ENCODE measurements at regions not wholly inside any gene's neighbourhood (a gene's known extent, or its start where the extent isn't known, plus 50 kb on each side); places are given as distances from the start of the nearest gene placed in this dataset.
"Not testable (repeated sequence)": the region's sequence is repeated elsewhere in the genome, so short reads cannot be mapped to it uniquely, and the experiment has no call there.

DNA sequence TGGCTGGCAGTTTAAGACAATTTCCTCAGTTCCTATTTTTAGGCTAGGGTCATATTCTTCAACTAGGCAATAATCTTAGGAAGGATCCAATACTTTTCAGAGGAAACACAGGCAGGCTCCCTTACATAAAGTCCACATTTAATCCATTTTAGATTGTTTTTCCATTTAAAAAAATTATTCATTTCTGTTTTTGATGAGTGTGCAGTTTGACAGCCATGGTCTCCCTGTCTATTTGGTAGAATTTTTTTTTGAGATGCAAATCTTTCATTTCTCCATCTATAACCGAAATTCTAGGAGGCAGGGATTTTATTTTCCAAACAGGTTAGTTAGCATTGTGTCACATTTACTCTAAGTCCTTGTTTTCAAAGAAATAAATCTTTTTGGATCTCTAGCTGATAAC, 326.8 kb downstream of the PPP4R3C start:
- no peak for DNase-seq

DNA sequence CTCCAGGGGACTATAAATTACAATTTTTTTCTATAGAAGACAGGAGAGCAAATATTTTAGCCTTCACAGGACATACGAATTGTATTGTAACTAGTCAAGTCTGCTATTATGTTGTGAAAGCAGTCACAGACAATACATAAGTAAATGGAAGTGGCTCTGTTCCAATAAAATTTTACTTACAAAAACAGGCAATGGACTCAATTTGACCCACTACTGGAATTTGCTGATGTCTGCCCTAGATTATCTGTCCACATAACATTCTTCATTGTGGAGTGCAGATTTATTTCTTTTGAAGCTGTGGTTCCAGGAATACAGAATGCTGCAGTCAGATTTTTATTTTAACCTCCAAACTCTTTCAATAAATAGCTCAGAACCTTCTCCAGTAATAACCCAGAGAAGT, 330.3 kb downstream of the PPP4R3C start:
- DNase-seq: no peak

DNA sequence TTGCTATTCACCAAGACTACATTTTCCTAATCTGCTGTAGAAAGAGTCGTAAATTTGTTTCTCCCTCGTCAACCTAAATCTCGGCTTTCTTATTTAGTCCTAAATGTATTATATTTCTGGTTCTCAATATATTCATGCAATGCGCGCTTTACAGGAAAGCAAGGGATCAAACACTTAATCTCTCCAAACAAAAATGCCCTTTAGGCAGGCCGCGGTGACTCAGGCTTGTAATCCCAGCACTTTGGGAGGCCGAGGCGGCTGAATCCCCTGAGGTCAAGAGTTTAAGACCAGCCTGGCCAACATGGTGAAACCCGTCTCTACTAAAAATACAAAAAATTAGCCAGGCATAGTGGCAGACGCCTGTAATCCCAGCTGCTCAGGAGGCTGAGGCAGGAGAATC, 376.0 kb downstream of the PPP4R3C start:
- not testable (repeated sequence) for DNase-seq

DNA sequence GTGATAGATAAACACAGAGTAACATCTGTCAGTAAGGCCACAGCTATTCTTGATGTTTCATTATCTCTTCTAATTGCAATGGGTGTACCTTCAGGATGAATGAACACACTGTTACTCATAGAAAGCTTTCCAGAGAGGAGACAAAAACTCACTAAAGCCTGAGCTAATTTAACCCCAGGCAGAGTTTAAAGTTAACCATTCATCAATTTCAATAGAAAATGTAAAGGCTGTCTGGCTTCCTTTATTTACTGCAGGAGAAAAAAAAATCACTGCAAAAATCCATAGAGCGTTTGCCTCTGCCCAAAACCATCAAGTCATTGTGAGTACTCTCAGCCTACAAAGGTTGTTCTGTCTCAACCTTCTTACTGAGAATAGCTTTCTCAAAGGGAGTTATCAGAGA, 376.9 kb downstream of the PPP4R3C start:
- no peak for DNase-seq

DNA sequence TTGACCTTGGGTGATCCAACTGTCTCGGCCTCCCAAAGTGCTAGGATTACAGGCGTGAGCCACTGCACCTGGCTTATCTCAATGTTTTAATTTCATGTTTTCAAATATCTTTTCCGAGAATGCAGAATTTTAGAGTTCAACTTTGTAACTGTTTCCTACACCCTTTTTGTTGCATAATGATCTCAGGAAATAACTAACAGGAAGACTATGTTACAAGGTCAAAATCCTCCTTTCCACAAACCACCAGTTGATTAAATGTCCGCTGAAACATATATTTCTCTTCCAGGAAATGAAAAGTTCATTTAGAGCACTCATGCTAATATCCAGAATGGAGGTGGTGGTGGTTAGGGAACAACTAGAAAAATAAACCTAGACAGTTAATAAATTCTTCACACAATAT, 377.8 kb downstream of the PPP4R3C start:
- DNase-seq: no peak

DNA sequence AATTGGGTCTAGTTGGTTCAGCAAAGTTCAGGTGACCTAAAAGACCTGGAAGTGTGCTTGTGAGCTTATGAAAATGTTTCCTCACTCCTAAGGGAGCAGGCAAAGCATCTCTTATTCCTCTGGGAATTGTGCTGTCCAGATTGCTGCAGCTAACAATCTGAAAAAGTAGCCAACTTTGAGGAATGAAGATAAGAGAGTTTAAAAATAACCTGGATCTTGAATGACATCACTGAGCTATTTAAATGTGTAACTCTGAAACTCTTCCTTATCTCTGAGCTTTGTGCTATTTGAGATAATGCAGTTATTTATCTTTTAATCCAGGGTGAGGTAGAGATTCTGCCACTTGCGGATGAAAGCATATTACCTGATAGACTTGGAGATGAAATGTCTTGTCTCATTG, 384.8 kb downstream of the PPP4R3C start:
- DNase-seq: no peak

DNA sequence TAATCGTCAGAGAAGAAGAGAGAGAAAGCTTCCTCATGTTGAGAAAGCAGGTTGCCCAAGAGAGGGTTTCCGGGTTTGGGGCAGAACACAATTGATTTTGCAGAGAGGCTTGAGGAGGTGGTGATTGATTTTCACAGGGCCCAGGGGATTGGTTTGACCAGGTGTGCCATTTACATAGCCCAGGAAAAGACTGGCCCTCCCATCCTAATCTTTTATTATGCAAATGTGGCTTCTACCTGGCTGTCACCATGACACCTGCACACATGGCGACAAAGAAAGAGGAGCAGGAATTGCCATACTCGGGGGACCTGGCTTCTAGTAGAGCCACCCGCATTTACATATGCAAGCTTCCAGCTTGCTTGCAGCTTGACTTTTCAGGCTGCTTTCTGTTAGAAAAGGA, 405.3 kb downstream of the PPP4R3C start:
- no peak for DNase-seq

DNA sequence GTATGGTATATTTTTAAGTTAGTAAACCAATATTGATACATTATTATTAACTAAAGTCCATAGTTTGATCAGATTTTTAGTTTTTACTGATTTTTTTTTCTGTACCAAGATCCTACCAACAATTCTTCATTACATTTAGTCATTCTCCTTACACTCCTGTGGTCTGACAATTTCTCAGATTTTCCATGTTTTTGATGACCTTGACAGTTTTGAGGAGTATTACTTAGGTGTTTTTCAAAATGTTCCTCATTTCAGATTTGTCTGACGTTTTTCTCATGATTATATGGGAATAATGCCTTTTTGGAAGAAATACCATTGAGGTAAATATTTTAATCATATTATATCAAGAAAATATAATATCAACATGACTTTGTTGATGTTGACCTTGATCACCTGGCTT, 423.8 kb downstream of the PPP4R3C start:
- DNase-seq: no peak

DNA sequence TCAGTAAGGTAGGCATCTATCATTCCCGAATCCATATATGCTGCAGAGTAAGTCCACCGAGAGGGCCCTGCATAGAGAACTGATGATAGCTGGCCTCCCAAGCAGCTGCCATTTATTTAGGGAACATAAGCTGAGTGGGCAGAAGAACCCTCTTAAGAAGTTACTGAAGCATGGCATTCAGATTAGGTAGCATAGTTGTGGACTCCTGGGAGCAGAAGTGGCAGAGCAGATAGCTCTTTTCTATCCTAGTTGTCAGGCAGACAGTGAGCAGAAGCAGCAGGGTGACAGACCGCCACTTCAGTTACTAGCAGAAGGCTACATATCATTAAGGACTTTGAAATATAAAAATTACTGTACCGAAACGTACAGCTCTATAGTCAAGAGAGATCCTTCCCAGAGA, 454.7 kb downstream of the PPP4R3C start:
- no peak for DNase-seq

DNA sequence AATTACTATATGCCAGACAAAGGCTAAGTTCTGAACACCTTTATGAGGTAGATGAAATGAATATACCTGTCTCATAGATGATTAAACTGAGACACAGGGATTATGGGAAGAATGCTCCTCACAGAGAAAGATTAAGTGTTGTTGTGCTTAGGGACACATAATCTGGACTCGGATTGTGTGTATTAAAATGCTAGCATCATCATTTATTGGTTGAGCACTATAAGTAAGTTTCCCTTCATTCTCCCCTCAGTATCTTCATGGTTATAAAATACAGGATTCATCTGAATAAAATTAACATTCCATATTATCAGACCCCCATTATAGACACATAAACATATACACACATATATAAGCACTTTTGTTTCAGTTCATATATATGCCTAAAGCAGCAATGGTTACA, 463.5 kb downstream of the PPP4R3C start:
- no peak for DNase-seq

DNA sequence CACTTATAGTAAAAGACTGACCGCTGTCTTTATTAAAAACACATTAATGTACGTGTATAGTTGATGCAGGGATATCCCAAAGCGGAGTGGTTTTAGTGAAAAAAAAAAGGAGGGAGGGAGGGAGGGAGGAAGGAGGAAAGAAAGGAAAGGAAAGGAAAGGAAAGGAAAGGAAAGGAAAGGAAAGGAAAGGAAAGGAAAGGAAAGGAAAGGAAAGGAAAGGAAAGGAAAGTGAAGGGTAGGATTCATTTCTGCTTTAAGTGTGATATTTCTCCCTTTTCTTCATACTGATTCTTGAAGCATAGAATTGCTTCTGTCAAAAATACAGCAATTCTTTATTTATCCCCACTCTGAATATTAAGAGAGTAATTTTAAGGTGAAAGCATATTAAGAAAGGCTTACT, 504.9 kb downstream of the PPP4R3C start:
- no peak for DNase-seq

DNA sequence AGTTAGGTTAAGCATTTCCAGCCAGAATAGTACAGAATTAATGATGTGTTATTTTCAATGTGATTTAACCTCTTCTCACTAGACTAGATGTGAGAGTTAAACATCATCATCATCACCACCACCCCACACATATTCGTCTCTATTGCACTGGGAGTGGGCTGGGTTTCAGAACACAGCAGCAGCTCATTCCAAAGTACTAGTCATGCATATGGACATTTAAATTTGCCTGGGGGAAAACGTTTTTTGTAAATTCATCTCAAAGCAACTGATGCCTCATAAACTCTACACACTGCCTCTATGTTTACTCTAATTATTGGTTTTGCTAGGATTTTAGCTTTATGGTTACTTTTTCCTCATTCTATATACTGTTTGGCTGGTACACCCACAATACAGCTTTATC, 509.1 kb downstream of the PPP4R3C start:
- DNase-seq: no peak

DNA sequence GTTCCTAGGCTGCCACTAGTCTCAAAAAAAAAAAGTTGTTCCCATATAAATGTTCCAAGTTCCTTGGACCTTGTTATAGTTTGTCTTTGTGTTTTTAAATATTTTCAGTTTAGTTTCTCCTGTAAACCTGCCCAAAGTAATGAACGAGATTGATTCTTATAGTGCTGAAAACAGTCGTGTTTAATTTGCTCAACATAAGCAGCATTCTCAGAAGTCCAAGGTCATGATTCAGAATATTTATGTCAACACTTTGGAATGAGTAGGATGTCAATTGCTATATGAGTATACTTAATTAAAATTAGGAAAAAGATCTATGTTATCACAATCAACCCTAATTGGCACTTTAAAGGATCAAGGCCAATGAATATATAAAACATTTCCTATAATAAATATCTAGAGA, 510.9 kb downstream of the PPP4R3C start:
- no peak for DNase-seq

DNA sequence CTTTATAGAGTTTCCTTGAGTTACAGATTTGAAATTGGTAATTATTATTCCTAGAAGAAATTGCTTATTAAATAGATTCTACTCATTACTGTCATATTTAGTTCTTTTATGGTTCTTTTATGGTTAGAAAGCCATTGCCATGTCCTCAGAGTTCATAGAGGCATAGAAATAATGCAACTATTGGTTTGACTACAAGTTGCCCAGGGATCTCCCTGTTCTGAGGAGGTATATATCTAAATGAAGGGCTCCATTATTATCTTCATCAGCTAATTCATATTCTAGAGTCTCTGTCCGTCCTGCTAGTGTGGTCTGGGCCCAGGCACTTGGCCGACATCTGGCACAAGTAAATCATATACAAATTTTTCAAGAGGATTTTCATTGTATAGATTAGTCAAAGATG, 535.7 kb downstream of the PPP4R3C start:
- DNase-seq: no peak

DNA sequence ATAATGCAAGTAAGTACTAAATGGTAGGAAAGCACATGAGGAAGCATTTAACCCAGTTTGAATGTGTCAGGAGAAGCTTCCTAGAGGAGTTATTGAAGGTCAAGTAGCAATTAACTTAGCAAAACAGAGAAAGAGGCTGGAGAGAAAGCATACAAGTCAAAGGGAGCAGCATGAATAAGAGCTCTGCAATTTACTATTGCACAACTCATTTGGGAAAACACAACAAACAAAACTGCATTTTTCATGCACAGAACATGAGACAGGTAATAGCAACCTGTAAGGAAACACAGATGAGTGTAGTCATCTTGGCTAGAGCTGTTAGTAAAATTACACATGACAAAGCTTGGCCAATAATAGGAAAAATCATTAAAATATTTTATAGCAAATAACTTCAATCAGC, 538.1 kb downstream of the PPP4R3C start:
- DNase-seq: no peak

DNA sequence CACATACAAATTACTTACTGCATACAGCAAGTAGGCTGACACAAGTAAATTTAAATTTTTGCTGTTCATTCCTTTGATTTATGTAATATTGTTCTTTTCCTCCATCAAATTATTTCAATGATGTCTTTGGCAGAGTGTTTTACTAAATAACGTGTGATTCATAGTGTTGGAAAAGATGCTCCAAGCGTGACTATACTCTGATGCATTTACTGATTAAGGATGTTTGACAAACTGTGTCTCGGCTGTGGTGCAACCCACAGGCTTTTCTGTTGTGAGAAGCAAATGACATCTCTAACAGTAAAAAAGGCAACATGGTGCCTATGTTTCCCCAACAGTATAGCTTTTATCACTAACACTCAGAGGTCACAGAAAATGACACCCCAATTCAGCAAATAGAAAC, 540.9 kb downstream of the PPP4R3C start:
- DNase-seq: no peak

DNA sequence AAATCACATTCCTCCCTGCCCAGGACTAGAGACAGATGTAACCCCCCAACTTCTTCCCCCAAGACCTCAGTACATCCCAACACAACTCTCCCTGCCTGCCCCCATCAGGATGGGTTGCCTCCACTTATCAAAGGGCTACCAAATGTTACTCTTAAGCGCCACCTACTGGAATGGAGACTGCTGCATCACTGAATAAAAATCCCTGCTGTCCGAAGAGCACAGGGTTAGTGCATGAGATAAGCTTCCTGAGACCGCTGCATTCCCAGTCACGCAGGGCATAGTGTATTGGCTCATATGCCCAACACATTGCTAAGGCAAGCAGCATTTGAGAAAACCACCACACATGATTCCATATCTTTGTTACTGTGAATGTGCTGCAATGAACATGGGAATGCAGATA, 544.5 kb downstream of the PPP4R3C start:
- no peak for DNase-seq

DNA sequence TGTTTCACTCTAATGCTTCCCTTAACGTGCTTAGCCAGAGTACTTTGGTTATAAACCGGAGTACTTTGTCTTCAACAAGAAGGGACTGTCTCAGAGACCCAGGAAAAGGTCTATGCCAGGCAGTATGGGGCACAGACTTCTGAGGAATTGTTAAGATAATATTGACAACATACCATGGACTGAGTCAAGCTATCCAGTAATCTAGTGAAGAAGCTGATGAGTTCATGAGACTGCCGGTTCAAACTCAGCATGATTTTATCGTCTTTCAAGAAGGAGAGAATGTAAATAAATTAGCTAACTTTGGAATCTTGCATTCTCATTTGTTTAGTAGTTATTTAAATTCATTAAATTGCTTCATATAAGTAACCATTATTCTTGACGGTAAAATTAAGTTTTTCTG, 546.1 kb downstream of the PPP4R3C start:
- no peak for DNase-seq

DNA sequence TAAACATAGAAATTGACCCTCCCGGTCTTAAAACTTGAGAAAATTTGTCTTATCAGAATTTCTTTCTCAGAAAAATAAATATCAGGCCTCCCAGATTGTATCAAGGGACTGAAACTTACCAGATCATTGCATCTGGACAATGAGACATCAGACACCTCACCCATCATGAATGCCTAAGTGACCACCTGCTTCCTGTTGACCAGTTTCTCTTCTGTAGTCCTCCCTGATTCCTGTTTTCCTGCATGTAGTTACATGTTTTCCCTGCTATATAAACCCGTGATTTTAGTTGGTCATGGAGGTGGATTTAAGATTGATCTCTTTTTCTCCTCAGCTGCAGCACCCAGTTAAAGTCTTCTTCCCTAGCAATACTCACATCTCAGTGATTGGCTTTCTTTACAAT, 548.1 kb downstream of the PPP4R3C start:
- no peak for DNase-seq

DNA sequence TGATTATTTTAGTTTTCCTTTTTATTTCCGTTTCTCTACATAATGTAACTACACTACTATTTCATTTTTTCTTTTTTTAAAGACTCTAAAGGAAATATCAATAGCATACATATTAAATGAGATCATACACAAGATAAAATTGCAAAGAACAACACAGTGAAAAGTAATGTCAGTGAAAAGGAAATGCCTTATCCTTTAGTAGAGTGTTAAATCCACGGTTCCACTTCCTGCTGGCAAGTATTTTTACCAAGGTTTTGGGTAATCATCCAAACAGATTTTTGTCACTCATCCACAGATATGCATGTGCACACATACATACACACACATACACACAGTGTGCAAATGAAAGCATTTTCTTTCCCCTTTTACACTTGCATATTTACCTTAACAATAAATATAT, 548.9 kb downstream of the PPP4R3C start:
- DNase-seq: no peak

DNA sequence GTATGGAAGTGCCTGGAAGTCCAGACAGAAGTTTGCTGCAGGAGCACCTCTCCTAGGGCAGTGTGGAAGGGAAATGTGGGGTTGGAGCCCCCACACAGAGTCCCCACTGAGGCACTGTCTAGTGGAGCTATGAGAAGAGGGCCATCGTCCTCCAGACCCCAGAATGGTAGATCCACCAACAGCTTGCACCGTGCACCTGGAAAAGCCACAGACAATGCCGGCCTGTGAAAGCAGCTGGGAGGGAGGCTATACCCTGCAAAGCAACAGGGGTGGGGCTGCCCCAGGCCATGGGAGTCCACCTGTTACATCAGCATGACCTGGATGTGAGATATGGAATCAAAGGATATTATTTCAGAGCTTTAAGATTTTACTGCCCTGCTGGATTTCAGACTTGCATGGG, 551.4 kb downstream of the PPP4R3C start:
- not testable (repeated sequence) for DNase-seq

DNA sequence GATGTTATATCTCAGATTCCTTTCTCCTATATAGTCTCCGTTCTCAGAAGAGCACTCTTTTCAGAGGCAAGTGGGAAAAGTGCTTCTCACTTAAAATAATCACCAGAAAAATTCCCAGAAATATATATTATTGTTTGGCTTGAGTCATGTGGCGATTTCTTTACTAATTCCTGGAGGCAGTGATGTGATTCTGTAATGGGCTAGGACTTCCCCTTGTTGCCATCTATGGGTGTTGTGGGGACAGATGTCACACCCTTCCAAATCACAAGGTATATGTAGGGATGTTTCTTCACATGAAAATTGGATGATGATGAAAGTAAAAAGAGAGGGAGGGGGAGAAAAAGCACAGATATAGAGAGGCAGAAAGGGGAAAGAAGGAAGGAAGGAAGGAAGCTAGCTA, 553.4 kb downstream of the PPP4R3C start:
- DNase-seq: no peak

DNA sequence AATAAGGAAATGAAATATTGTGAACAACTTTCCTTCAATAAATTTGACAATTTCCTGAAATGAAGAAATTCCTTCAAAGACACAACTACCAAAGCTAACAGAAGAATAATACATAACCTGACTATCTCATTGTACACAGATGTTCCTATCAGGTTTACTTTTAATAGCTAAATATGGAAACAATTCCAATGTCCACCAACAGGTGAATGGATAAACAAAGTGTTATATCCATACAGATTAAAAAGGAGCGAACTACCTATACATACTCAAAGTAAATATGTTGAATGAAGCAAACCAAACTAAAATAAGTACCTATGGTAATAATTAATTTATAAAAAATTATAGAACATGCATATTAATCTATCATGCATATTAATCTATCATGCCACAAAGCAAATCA, 554.9 kb downstream of the PPP4R3C start:
- DNase-seq: no peak

DNA sequence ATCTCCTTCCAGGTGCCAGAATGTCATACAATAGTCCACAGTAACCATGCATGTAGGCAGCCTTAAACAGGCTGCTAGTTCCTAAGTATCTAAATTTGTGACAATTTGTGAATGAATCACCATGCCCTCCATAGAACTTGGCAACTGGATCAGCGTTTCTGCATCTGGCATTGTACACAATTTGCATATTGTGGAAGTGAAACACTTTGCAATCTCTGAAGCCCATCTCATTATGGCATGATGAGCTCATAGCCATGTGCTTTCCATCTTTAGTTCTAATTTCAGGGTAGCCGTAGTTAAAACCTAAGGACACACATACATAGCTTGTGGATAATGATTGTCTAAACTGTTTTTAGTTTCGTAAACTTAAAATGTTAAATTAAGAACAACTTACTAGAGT, 573.6 kb downstream of the PPP4R3C start:
- no peak for DNase-seq

DNA sequence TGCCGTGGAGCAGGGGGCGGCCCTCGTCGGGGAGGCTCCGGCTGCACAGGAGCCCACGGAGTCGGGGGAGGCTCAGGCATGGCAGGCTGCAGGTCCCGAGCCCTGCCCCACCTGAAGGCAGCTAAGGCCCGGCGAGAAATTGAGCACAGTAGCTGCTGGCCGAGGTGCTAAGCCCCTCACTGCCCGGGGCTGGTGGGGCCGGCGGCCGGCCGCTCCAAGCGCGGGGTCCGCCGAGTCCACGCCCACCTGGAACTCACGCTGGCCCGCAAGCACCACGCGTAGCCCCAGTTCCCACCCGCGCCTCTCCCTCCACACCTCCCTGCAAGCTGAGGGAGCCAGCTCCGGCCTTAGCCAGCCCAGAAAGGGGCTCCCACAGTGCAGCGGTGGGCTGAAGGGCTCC, 589.4 kb downstream of the PPP4R3C start:
- DNase-seq: no peak

DNA sequence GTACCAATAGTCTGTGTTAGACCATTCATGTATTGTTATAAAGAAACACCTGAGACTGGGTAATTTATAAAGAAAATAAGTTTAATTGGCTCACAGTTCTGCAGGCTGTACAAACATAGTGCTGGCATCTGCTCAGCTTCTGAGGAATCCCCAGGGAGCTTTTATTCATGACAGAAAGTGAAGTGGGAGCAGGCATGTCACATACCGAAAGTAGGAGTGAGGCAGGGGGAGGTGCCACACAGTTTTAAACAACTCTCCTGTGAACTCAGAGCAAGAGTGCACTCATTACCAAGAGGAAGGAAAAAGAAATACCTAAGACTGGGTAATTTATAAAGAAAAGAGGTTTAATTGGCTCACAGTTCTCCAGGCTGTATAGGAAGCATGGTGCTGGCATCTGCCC, 591.2 kb downstream of the PPP4R3C start:
- DNase-seq: no peak

Data from stimulated activated naive CD4-positive, alpha-beta T cell (primary cell).